DMS53 (cell line): ENCODE measurements at regions not wholly inside any gene's neighbourhood (a gene's known extent, or its start where the extent isn't known, plus 50 kb on each side); places are given as distances from the start of the nearest gene placed in this dataset.

ENCODE experiments used
- DNase-seq: peaks from one replicate; lab custom pipeline; 2025; lab: John Stamatoyannopoulos, UW

DNA sequence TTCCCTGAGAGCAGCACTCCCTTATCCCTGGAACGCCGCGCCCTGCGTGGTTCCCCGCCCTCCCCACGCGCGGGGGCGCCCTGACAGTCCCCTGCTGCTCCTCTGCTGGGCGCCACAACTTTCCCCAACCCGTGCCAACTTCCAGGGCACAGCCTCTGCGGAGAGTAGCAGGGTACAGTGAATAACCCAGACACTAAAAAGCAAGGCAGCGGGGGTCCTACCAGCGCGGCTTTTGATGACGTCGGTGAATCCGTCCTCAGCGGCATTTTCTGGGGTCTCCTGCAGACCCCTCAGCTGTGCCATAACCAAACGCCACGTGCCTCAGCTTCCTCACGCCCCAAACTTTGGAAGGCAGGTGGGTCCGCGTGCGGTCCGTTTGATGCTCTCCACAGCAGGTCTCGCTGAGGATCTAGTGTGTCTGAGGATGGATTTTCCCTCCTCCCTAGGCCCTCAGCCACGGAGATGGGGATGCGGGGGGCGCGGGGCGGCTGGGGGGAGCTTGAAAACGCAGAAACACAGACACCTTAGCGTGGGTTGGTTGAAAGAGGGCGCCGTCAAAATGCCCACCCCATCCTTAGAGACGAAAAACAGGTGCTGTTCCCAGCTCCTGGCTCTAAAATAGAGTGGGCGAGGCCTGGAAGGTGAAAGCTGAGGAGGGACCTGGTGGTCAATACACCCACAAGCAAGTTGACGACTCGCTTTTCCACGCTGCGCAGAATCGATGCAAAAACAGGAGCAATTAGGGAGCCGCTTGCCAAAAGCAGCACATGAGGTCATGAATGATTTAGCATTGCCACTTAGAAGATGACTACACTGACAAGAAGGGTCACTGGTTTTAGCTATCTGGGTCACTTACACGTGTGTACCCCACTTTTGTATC is 405.6 kb downstream of the FAM47A start:
- no peak for DNase-seq

- DNase-seq: no peak
Observed at GRCh38 chrX:33725535-33726210, 406.4 kb downstream of the FAM47A start.

- no peak for DNase-seq
Observed at GRCh38 chrX:33721927-33722326, 410.2 kb downstream of the FAM47A start.

DNA sequence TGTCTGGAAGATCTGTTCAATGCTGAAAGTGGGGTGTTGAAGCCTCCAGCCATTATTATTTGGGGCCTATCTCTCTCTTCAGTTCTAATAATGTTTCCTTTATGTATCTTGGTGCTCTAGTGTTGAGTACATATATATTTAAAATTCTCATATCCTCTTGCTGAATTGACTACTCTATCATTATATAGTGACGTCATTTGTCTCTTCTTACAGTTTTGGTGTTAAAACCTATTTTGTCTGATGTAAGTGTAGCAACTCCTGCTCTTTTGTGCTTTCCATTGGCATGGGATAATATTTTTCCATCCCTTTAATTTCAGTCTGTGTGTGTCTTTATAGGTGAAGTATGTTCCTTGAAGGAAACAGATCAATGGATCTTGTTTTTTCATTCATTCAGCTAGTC is 446.0 kb downstream of the FAM47A start:
- DNase-seq: no peak
